RWPE2 (cell line): ENCODE measurements at regions not wholly inside any gene's neighbourhood (a gene's known extent, or its start where the extent isn't known, plus 50 kb on each side); places are given as distances from the start of the nearest gene placed in this dataset.
"Not testable (repeated sequence)": the region's sequence is repeated elsewhere in the genome, so short reads cannot be mapped to it uniquely, and the experiment has no call there.

Source experiments
- ATAC-seq: fragments of 200-7000 bp; cut with Tn5 transposase; 3 replicates; pipeline ENCODE4 v1.9.1; 2021; ENCODE audit warnings: low read depth
- DNase-seq: peaks from one replicate; pipeline ENCODE4 v3.0.0-alpha.2; 2020; ENCODE audit warnings: low spot score
- H3K27ac ChIP-seq: fragments of 450-650 bp; 2 replicates; pipeline ENCODE4 v1.5.1; 2017; ENCODE audit warnings: mild to moderate bottlenecking; ENCODE audit not compliant: poor library complexity, severe bottlenecking
- H3K27me3 ChIP-seq: fragments of 250-450 bp; sonication (Bioruptor Pico); 2 replicates; pipeline ENCODE4 v1.5.1; 2021; ENCODE audit warnings: mild to moderate bottlenecking, moderate library complexity; ENCODE audit not compliant: insufficient read depth, poor library complexity, severe bottlenecking
- H3K36me3 ChIP-seq: fragments of 250-450 bp; sonication (Bioruptor Pico); 2 replicates; pipeline ENCODE4 v1.5.1; 2020; ENCODE audit warnings: low read depth, mild to moderate bottlenecking, moderate library complexity
- H3K4me1 ChIP-seq: fragments of 250-450 bp; sonication (Bioruptor Pico); 2 replicates; pipeline ENCODE4 v1.5.1; 2021; ENCODE audit warnings: mild to moderate bottlenecking, moderate library complexity; ENCODE audit not compliant: insufficient read depth, poor library complexity, severe bottlenecking
- H3K4me3 ChIP-seq: fragments of 250-450 bp; sonication (Bioruptor Pico); 2 replicates; pipeline ENCODE4 v1.5.1; 2021; ENCODE audit warnings: mild to moderate bottlenecking, moderate library complexity; ENCODE audit not compliant: severe bottlenecking
- H3K9me3 ChIP-seq: fragments of 250-450 bp; sonication (Bioruptor Pico); 2 replicates; pipeline ENCODE4 v1.5.1; 2021; ENCODE audit warnings: mild to moderate bottlenecking, moderate library complexity; ENCODE audit not compliant: severe bottlenecking
- TF ChIP-seq, protein P1 (sequence below): fragments of 450-650 bp; IDR thresholded peaks from one replicate; pipeline ENCODE4 v1.5.1; 2017; ENCODE audit warnings: mild to moderate bottlenecking, moderate library complexity; ENCODE audit not compliant: poor library complexity, severe bottlenecking

DNA sequence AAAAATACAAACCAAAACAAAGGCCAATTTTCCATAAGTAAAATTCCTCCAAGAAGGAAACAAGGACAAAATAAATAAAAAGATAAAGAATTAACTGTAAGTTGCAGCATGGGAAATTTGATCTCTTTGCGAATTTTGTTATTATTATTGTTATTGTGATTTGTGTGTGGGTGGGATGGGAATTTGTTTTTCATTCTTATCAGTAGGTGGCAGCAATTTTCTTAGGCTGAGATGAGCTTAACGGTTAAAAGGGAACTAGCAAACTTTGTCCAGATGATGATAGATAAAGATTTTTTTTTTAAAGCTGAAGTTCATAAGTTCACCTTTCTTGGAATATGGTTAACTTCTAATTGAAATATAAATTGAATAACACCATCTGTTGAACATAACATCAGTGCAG lies 83.2 kb upstream of the IL1RAPL2 start:
- TF ChIP-seq, protein P1, sequence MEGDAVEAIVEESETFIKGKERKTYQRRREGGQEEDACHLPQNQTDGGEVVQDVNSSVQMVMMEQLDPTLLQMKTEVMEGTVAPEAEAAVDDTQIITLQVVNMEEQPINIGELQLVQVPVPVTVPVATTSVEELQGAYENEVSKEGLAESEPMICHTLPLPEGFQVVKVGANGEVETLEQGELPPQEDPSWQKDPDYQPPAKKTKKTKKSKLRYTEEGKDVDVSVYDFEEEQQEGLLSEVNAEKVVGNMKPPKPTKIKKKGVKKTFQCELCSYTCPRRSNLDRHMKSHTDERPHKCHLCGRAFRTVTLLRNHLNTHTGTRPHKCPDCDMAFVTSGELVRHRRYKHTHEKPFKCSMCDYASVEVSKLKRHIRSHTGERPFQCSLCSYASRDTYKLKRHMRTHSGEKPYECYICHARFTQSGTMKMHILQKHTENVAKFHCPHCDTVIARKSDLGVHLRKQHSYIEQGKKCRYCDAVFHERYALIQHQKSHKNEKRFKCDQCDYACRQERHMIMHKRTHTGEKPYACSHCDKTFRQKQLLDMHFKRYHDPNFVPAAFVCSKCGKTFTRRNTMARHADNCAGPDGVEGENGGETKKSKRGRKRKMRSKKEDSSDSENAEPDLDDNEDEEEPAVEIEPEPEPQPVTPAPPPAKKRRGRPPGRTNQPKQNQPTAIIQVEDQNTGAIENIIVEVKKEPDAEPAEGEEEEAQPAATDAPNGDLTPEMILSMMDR: peak; percentile 34
- H3K27ac ChIP-seq: no peak overlapping the region
- ATAC-seq (no peak), DNase-seq (no peak)
- H3K27me3 ChIP-seq: no peaks in the 10 kb centered on the region
- H3K36me3 ChIP-seq: no peaks in the 10 kb centered on the region
- no peaks in the 10 kb centered on the region for H3K4me1 ChIP-seq
- H3K9me3 ChIP-seq: no peaks in the 10 kb centered on the region
- no peak overlapping the region for H3K4me3 ChIP-seq

DNA sequence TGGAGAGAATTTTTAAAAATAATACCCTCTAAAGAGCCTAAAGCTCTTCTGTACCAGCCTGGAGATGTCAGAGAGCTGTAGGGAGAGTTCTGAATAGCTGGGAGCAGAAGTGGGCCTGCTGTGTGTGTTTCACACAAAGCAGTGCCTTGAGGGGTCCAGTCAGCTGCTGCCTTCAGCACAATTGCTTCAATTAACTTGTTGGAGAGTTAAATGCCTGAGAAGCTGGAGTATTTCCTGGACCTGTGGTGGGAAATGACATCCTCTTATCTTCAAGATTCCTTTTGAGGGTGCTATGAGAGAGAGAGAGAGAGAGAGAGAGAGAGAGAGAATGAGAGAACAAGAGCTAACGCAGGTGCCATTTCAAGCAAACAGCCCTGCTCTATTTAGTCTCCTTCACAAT lies 96.2 kb upstream of the IL1RAPL2 start:
- no peak for DNase-seq
- no peak for ATAC-seq
- no peaks in the 10 kb centered on the region for H3K36me3 ChIP-seq
- H3K27ac ChIP-seq: no peak overlapping the region
- no peaks in the 10 kb centered on the region for H3K27me3 ChIP-seq
- TF ChIP-seq, protein P1: no peak
- no peak overlapping the region for H3K4me3 ChIP-seq
- H3K4me1 ChIP-seq: no peaks in the 10 kb centered on the region
- H3K9me3 ChIP-seq: no peaks in the 10 kb centered on the region

DNA sequence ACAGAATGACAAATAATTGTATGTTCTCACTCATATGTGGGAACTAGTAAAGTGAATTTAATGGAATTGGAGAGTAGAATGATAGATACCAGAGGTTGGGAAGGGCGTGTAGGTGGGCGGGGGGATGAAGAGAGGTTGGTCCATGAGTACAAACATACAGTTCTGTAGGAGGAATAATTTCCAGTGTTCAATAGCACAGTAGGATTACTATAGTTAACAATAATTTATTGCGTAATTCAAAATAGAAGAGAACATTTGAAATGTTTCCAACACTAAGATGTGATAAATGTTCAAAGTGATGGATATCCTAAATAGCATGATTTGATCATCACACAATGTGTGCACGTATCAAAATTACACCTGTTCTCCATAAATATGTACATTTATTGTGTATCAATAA lies 106.2 kb upstream of the IL1RAPL2 start:
- DNase-seq (no peak), ATAC-seq (no peak)
- no peaks in the 10 kb centered on the region for H3K27me3 ChIP-seq
- no peak overlapping the region for H3K4me3 ChIP-seq
- no peaks in the 10 kb centered on the region for H3K9me3 ChIP-seq
- TF ChIP-seq, protein P1: no peak
- no peaks in the 10 kb centered on the region for H3K4me1 ChIP-seq
- no peaks in the 10 kb centered on the region for H3K36me3 ChIP-seq
- no peak overlapping the region for H3K27ac ChIP-seq

DNA sequence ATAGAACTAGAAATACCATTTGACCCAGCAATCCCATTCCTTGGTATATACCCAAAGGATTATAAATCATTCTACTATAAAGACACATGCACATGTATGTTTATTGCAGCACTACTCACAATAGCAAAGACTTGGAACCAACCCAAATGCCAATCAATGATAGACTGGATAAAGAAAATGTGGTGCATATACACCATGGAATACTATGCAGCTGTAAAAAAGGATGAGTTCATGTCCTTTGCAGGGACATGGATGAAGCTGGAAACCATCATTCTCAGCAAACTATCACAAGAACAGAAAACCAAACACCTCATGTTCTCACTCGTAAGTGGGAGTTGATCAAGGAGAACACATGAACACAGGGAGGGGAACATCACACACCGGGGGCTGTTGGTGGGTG lies 108.9 kb upstream of the IL1RAPL2 start:
- H3K9me3 ChIP-seq, H3K27ac ChIP-seq, H3K36me3 ChIP-seq, H3K4me1 ChIP-seq, H3K4me3 ChIP-seq, ATAC-seq, H3K27me3 ChIP-seq, DNase-seq: not testable (repeated sequence)

DNA sequence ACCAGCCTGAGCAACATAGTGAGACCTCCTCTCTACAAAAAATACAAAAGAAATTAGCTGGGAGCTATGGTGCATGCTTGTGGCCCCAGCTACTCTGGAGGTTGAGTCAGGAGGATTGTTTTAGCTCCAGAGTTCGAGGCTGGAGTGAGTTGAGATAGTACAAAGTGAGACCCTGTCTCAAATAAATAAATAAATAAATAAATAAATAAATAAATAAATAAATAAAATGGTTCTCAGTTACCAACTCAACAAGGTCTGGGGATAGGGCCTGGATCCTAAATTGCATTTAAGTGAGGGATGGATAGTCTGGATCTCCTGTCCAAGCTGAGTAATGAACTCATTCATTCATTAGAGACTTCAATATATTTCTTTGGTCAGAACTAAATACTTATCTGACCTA lies 115.7 kb upstream of the IL1RAPL2 start:
- no peaks in the 10 kb centered on the region for H3K4me1 ChIP-seq
- no peak for ATAC-seq

More for the DNA sequence above, 115.7 kb upstream of the IL1RAPL2 start:
- Histone ChIP-seq H3K4me3 (no peak overlapping the region), H3K36me3 (no peaks in the 10 kb centered on the region), H3K27ac (no peak overlapping the region), H3K9me3 (no peaks in the 10 kb centered on the region), H3K27me3 (no peaks in the 10 kb centered on the region)
- DNase-seq: no peak
- TF ChIP-seq, protein P1: no peak
